Osteoblast (primary cell): ENCODE measurements at regions not wholly inside any gene's neighbourhood (a gene's known extent, or its start where the extent isn't known, plus 50 kb on each side); places are given as distances from the start of the nearest gene placed in this dataset.

Experiments used
- DNase-seq: peaks from one replicate; pipeline ENCODE4 v3.0.0; 2011; ENCODE audit warnings: low spot score, mixed read lengths; ENCODE audit not compliant: insufficient read length; ENCODE audit errors: missing footprints
- H2AFZ ChIP-seq: 2 replicates; pipeline ENCODE4 v1.6.0; 2011; ENCODE audit warnings: mild to moderate bottlenecking, low read length
- H3K27ac ChIP-seq: 2 replicates; pipeline ENCODE4 v1.5.1; 2011; ENCODE audit warnings: mild to moderate bottlenecking, low read depth, low read length, moderate library complexity
- H3K27me3 ChIP-seq: 2 replicates; pipeline ENCODE4 v1.6.0; 2012; ENCODE audit warnings: mild to moderate bottlenecking, control low read depth, inconsistent platforms, low read length, moderate library complexity; ENCODE audit not compliant: insufficient read depth
- H3K36me3 ChIP-seq: 2 replicates; pipeline ENCODE4 v1.5.1; 2011; ENCODE audit warnings: mild to moderate bottlenecking, low read length, control low read depth, moderate library complexity; ENCODE audit not compliant: insufficient read depth
- H3K4me1 ChIP-seq: 2 replicates; pipeline ENCODE4 v1.5.1; 2011; ENCODE audit warnings: mild to moderate bottlenecking, low read length, control low read depth, moderate library complexity; ENCODE audit not compliant: insufficient read depth
- H3K4me2 ChIP-seq: 2 replicates; pipeline ENCODE4 v1.6.0; 2011; ENCODE audit warnings: mild to moderate bottlenecking, low read length; ENCODE audit not compliant: insufficient read depth
- H3K4me3 ChIP-seq: fragments of 200-600 bp; sonication (generic); 3 replicates; pipeline ENCODE4 v1.5.1; 2012; ENCODE audit warnings: mild to moderate bottlenecking, low read length, inconsistent platforms; ENCODE audit not compliant: insufficient read depth
- H3K79me2 ChIP-seq: 2 replicates; pipeline ENCODE4 v1.6.0; 2012; ENCODE audit warnings: mild to moderate bottlenecking, low read length, control low read depth, inconsistent platforms; ENCODE audit not compliant: insufficient read depth
- H3K9me3 ChIP-seq: 2 replicates; pipeline ENCODE4 v1.5.1; 2011; ENCODE audit warnings: low read depth, low read length, control low read depth
- H4K20me1 ChIP-seq: 2 replicates; pipeline ENCODE4 v1.6.0; 2012; ENCODE audit warnings: mild to moderate bottlenecking, low read length, control low read depth; ENCODE audit not compliant: insufficient read depth
- CTCF ChIP-seq: IDR thresholded peaks from 2 replicates; pipeline ENCODE4 v1.5.1; 2011; ENCODE audit warnings: mild to moderate bottlenecking, low read depth, low read length, moderate library complexity; ENCODE audit errors: extremely low read depth

- DNase-seq = no peak
These were observed 440.5 kb upstream of the SGCD start for GRCh38 chr5:155886311-155887031.

GRCh38 chr5:155895484-155895883 lies 431.5 kb upstream of the SGCD start:
- Histone ChIP-seq H3K27ac (no peak overlapping the region), H3K4me3 (no peak overlapping the region), H3K36me3 (no peaks in the 10 kb centered on the region), H3K27me3 (no peaks in the 10 kb centered on the region), H3K4me2 (no peak overlapping the region), H3K4me1 (peaks cover 13% of the 10 kb centered on the region), H4K20me1 (no peaks in the 10 kb centered on the region), H3K79me2 (no peaks in the 10 kb centered on the region), H2AFZ (no peak overlapping the region), H3K9me3 (no peaks in the 10 kb centered on the region)
- no peak for TF ChIP-seq CTCF
- no peak for DNase-seq

More at GRCh38 chr5:155886311-155887031, 440.5 kb upstream of the SGCD start:
- H3K4me3 ChIP-seq = no peak overlapping the region
- no peaks in the 10 kb centered on the region for H3K4me1 ChIP-seq
- no peaks in the 10 kb centered on the region for H3K36me3 ChIP-seq
- no peak overlapping the region for H2AFZ ChIP-seq
- H3K4me2 ChIP-seq = no peak overlapping the region
- H3K79me2 ChIP-seq = no peaks in the 10 kb centered on the region
- H3K9me3 ChIP-seq = no peaks in the 10 kb centered on the region
- no peak for TF ChIP-seq CTCF
- no peaks in the 10 kb centered on the region for H4K20me1 ChIP-seq
- no peak overlapping the region for H3K27ac ChIP-seq
- H3K27me3 ChIP-seq = no peaks in the 10 kb centered on the region

- H3K4me2 ChIP-seq = no peak overlapping the region
- no peak for DNase-seq
- TF ChIP-seq CTCF = no peak
These were observed 429.2 kb upstream of the SGCD start for GRCh38 chr5:155897761-155898160.

GRCh38 chr5:155898284-155898683 lies 428.7 kb upstream of the SGCD start:
- H3K27ac ChIP-seq = peak overlapping the region; percentile 39
- H3K9me3 ChIP-seq = no peaks in the 10 kb centered on the region
- peak; percentile 78 for DNase-seq
- no peak for TF ChIP-seq CTCF
- H2AFZ ChIP-seq = no peak overlapping the region
- H3K27me3 ChIP-seq = no peaks in the 10 kb centered on the region
- no peaks in the 10 kb centered on the region for H4K20me1 ChIP-seq
- no peak overlapping the region for H3K4me3 ChIP-seq
- H3K79me2 ChIP-seq = no peaks in the 10 kb centered on the region
- no peaks in the 10 kb centered on the region for H3K36me3 ChIP-seq
- peak overlapping the region; percentile 28 for H3K4me2 ChIP-seq
- H3K4me1 ChIP-seq = peaks cover 13% of the 10 kb centered on the region

More at GRCh38 chr5:155897761-155898160, 429.2 kb upstream of the SGCD start:
- Histone ChIP-seq H3K4me3 (no peak overlapping the region), H3K27ac (peak overlapping the region; percentile 39), H3K79me2 (no peaks in the 10 kb centered on the region), H2AFZ (no peak overlapping the region), H3K4me1 (peaks cover 13% of the 10 kb centered on the region), H3K36me3 (no peaks in the 10 kb centered on the region), H3K9me3 (no peaks in the 10 kb centered on the region), H3K27me3 (no peaks in the 10 kb centered on the region), H4K20me1 (no peaks in the 10 kb centered on the region)
